Uterus (tissue), 2 donors: ENCODE measurements at regions not wholly inside any gene's neighbourhood (a gene's known extent, or its start where the extent isn't known, plus 50 kb on each side); places are given as distances from the start of the nearest gene placed in this dataset.

Source experiments
- CTCF ChIP-seq, 4 experiments: fragments of 200-600 bp in 2 of 4; fragments of 450-650 bp in 2 of 4; sonication (generic) in 2 of 4; IDR thresholded peaks; one replicate each; pipeline ENCODE4 v1.5.1; 2016 to 2019; ENCODE audit warnings: antibody characterized with exemption in 4 of 4, mild to moderate bottlenecking in 2 of 4, moderate library complexity in 1 of 4
- POLR2A ChIP-seq, 2 donors: fragments of 450-650 bp; IDR thresholded peaks; one replicate each; pipeline ENCODE4 v1.6.1; 2016; ENCODE audit warnings: antibody characterized with exemption in 2 of 2, mild to moderate bottlenecking in 1 of 2, moderate library complexity in 1 of 2

DNA sequence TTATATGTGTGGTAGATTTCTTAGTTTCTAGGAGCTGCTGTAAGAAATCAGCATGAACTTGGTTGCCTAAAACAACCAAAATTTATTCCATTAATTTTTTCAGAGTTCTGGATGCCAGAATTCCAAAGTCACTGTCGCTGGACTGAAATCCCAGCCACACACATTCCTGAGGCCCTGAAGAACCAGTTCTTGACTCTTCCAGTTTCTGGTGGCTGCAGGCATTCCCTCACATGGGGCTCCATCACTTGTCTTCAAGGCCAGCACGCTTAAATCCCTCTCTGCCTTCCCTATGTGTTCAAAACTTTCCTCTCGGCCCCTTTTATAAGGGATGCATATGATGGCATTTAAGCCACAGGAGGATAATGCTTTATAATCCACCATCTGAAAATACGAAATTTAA lies 1237.5 kb upstream of the CDH9 start:
- TF ChIP-seq CTCF (IDR thresholded peaks at IDR 0.05) (no peak), POLR2A (IDR thresholded peaks at IDR 0.05) (no peak)
